C4-2B (cell line): ENCODE measurements at regions not wholly inside any gene's neighbourhood (a gene's known extent, or its start where the extent isn't known, plus 50 kb on each side); places are given as distances from the start of the nearest gene placed in this dataset.

Experiments used
- H3K27ac ChIP-seq: fragments of 450-650 bp; 2 replicates; pipeline ENCODE4 v1.5.1; 2017
- ZFX ChIP-seq: fragments of 450-650 bp; IDR thresholded peaks from 2 replicates; pipeline ENCODE4 v1.6.1; 2017
- TF ChIP-seq, protein P1 (sequence below): fragments of 450-650 bp; conservative IDR thresholded peaks from 2 replicates; pipeline ENCODE4 v1.5.1; 2017; ENCODE audit warnings: mild to moderate bottlenecking

- TF ChIP-seq, protein P1, sequence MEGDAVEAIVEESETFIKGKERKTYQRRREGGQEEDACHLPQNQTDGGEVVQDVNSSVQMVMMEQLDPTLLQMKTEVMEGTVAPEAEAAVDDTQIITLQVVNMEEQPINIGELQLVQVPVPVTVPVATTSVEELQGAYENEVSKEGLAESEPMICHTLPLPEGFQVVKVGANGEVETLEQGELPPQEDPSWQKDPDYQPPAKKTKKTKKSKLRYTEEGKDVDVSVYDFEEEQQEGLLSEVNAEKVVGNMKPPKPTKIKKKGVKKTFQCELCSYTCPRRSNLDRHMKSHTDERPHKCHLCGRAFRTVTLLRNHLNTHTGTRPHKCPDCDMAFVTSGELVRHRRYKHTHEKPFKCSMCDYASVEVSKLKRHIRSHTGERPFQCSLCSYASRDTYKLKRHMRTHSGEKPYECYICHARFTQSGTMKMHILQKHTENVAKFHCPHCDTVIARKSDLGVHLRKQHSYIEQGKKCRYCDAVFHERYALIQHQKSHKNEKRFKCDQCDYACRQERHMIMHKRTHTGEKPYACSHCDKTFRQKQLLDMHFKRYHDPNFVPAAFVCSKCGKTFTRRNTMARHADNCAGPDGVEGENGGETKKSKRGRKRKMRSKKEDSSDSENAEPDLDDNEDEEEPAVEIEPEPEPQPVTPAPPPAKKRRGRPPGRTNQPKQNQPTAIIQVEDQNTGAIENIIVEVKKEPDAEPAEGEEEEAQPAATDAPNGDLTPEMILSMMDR = no peak
- no peak for TF ChIP-seq ZFX
- H3K27ac ChIP-seq = no peak overlapping the region
These were observed 213.0 kb upstream of the TBC1D5 start for GRCh38 chr3:17955411-17955810.

- no peak for TF ChIP-seq ZFX
- TF ChIP-seq, protein P1 = no peak
- no peak overlapping the region for H3K27ac ChIP-seq
These were observed 212.4 kb upstream of the TBC1D5 start for GRCh38 chr3:17954801-17955200.

DNA sequence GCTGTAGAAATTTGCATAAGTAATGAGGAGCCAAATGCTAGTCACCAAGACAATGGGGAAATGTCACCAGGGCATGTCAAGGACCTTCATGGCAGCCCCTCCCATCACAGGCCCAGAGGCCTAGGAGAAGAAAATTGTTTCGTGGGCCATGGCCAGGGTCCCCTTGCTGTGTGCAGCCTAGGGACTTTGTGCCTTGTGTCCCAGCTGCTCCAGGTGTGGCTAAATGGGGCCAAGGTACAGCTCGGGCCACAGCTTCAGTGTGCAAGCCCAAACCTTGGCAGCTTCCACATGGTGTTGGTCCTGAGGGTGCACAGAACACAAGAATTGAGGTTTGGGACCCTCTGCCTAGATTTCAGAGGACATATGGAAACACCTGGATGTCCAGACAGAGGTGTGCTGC, 208.8 kb upstream of the TBC1D5 start:
- TF ChIP-seq ZFX = no peak
- TF ChIP-seq, protein P1 = no peak
- H3K27ac ChIP-seq = no peak overlapping the region

GRCh38 chr3:17949101-17949500, 206.7 kb upstream of the TBC1D5 start:
- TF ChIP-seq ZFX = no peak
- TF ChIP-seq, protein P1 = no peak
- no peak overlapping the region for H3K27ac ChIP-seq

- TF ChIP-seq, protein P1 = no peak
- TF ChIP-seq ZFX = no peak
- H3K27ac ChIP-seq = no peak overlapping the region
These were observed 205.4 kb upstream of the TBC1D5 start for GRCh38 chr3:17947833-17948232.

DNA sequence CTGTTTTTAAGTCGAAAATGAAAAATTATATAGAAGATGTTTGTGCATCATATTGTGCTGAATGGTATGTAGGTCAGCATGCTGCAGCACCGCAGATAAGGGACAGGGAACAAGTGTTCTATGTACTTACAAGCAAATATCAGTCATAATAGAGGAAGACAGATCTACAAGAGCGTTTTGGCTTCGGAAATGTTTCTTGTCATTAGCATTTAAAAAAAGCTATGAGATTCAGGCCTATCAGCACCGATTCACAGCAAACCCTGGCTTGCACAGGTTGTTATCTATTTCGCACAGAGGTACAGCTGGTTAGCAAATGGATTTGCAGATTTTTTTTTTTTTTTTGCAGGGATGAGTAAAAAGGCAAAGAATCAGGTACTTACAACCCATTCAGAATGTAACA, 204.2 kb upstream of the TBC1D5 start:
- TF ChIP-seq, protein P1 = no peak
- TF ChIP-seq ZFX = no peak
- H3K27ac ChIP-seq = no peak overlapping the region

- no peak for TF ChIP-seq ZFX
- TF ChIP-seq, protein P1 = no peak
- no peak overlapping the region for H3K27ac ChIP-seq
These were observed 203.5 kb upstream of the TBC1D5 start for GRCh38 chr3:17945799-17946399.
